Head of caudate nucleus (tissue), 42 donors: ENCODE measurements at regions not wholly inside any gene's neighbourhood (a gene's known extent, or its start where the extent isn't known, plus 50 kb on each side); places are given as distances from the start of the nearest gene placed in this dataset.
A peak's percentile ranks its signal among the peaks of the same experiment; 100 is the strongest.
"Not testable (repeated sequence)": the region's sequence is repeated elsewhere in the genome, so short reads cannot be mapped to it uniquely, and the experiment has no call there.

Experiments used
- DNase-seq, 42 donors: peaks; one replicate each; pipeline versions ENCODE4 v3.0.0 to v3.0.0-alpha.2; 2020 to 2021; ENCODE audit warnings: mixed read lengths in 7 of 42
- intact Hi-C: fragments of 100-400 bp; cut with DNase I; formaldehyde crosslinking; loops from one replicate; pipeline ENCODE4 v1.15.0; 2022

GRCh38 chr14:49946320-49947141 lies 53.6 kb downstream of the ARF6 start:
- peak in 6 of 42 donors; percentile 18 to 64 (median 20) for DNase-seq
- intact Hi-C loops = no loop called here

DNA sequence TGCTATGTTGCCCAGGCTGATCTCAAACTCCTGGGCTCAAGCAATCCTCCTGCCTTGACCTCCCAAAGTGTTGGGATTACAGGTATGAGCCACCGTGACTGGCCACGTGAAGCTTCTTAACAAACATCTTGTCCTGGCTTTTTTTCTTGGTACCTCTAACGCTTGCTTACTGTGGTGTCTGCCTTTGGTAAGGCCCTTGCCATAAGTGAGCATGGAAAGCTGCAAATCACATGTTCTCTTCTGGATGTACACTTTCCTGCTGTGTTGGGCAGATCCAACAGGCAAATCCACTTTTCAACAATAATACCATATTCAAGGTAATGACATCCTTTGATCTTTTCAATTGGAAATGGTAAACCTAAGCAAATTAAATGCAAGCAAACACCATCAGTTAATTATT lies 54.6 kb downstream of the ARF6 start:
- DNase-seq = no peak
- intact Hi-C loops = no loop called here

DNA sequence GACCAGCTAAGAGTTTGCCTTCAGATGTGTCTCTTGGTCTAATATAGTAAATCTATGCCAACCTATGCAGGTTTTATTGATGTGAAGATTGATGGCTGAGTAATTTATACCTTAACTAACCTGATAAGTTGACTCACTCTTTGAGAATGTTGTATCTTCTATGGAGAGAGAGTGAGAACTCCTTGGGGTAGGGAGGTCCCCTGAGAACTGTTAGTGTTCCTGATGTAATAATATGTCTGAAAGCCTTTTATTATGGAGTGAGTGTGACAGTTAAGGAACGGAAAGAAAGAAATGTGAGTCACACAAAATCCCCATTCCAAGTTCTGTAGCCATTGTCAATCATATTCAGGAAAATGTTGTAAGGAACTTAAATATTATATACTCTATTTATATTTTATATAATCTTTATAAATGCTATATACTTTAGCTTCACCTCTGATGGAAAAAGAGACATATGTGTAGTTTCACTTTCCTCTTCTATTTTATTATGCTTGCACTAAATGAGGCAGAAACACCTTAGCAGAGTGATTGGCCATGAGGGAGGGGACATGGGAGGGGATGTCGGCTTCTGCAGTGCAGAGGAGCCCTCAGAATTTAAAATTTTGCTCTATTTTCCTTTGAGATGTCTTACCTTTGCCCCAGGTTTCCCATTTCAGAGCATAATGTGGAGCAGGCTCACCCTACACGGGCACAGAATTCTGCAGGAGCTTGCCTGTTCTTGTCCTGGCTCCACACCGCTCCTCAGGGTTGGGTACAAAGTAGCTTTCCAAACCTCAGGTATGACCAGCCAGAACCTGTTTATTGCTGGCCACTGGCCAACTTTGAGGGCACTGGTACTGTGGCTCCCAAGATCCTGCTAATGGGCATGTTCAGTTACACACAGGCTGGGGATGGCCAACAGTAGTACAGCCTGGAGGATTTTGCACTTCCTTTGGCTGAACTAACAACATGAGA lies 57.7 kb downstream of the ARF6 start:
- DNase-seq = no peak
- intact Hi-C loops = no loop called here

DNA sequence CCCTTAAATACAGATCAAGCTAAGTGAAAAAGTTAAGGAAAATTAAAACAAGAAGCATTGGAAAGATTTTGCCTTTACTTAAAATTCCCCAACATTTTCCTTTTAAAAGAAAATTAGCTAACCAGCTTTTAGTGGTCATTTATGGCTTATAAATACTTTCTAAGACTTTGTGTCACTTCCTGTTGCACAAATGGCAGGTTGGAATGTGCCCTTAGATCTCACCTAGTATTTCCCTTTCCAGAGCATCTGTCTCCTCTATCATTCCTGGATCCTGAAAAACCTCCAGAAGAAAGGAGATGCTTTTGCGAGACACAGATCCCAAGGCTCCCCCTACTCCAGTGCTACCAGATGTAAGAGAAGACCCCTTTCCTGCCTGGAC lies 58.3 kb downstream of the ARF6 start:
- DNase-seq = no peak
- intact Hi-C loops = no loop called here

GRCh38 chr14:49951691-49952345 lies 58.9 kb downstream of the ARF6 start:
- intact Hi-C loops = no loop called here
- no peak for DNase-seq

- no peak for DNase-seq
- intact Hi-C loops = no loop called here
Measured at GRCh38 chr14:49953196-49953595, 60.3 kb downstream of the ARF6 start.

- intact Hi-C loops = no loop called here
- no peak for DNase-seq
Measured at GRCh38 chr14:49954171-49954631, 61.3 kb downstream of the ARF6 start.

- no peak for DNase-seq
- intact Hi-C loops = no loop called here
Measured at GRCh38 chr14:49955024-49955423, 62.1 kb downstream of the ARF6 start.

GRCh38 chr14:49957089-49957852 lies 64.4 kb downstream of the ARF6 start:
- intact Hi-C loops = no loop called here
- no peak for DNase-seq

- peak in 3 of 42 donors; percentile 22 to 23 (median 22) for DNase-seq
- intact Hi-C loops = loop anchor here (10.0 kb wide), 1 partner anchor 95 kb away; no protein-coding TSS in a partner anchor
Measured at GRCh38 chr14:49959822-49960408, 67.0 kb downstream of the ARF6 start.

- intact Hi-C loops = loop anchor here (10.0 kb wide), 1 partner anchor 94 kb away; no protein-coding TSS in a partner anchor
- no peak for DNase-seq
Measured at GRCh38 chr14:49960453-49960852, 67.6 kb downstream of the ARF6 start.

GRCh38 chr14:49961270-49962222 lies 68.7 kb downstream of the ARF6 start:
- intact Hi-C loops = loop anchor here (10.0 kb wide), 1 partner anchor 93 kb away; no protein-coding TSS in a partner anchor

DNA sequence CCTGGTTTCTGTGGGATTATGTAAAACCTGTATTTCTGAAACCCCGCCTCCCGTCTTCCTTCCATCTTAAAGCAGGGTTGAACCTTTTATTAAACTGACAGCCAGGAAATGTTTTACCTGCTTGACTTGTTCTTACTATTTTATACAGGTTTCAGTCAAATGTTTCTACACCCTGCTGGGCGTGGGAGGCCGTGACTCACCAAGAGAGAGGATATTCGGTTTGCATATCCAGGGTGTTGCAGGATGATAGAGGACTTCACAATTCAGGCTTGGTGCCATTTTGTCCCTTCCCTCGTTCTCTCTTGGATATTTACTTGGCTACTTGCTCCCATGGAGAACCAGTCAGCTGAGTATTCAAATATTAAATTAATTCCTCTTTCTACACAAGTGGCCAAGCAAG lies 69.7 kb downstream of the ARF6 start:
- intact Hi-C loops = loop anchor here (10.0 kb wide), 1 partner anchor 92 kb away; no protein-coding TSS in a partner anchor
- peak; percentile 25 to 89 (median 74) for DNase-seq

More at GRCh38 chr14:49961270-49962222, 68.7 kb downstream of the ARF6 start:
- DNase-seq = peak in 21 of 42 donors; percentile 7 to 81 (median 36)

GRCh38 chr14:49965068-49965651 lies 72.3 kb downstream of the ARF6 start:
- not testable (repeated sequence) for DNase-seq
- intact Hi-C loops = loop anchor here (10.0 kb wide), 1 partner anchor 90 kb away; no protein-coding TSS in a partner anchor

GRCh38 chr14:49966304-49966809 lies 73.5 kb downstream of the ARF6 start:
- intact Hi-C loops = loop anchor here (10.0 kb wide), 1 partner anchor 88 kb away; no protein-coding TSS in a partner anchor
- no peak for DNase-seq
